GM23338 (cell line): ENCODE measurements at regions not wholly inside any gene's neighbourhood (a gene's known extent, or its start where the extent isn't known, plus 50 kb on each side); places are given as distances from the start of the nearest gene placed in this dataset.

Source experiments
- ATAC-seq: fragments of 200-7000 bp; cut with Tn5 transposase; 3 replicates; pipeline ENCODE4 v1.9.1; 2020
- DNase-seq: peaks from one replicate; pipeline ENCODE4 v3.0.0-alpha.2; 2015; ENCODE audit warnings: low spot score
- H2AFZ ChIP-seq: fragments of 200-600 bp; sonication (generic); 2 replicates; pipeline ENCODE4 v1.8.0; 2016; ENCODE audit warnings: antibody characterized with exemption, mild to moderate bottlenecking, moderate library complexity
- H3F3A ChIP-seq: fragments of 200-600 bp; sonication (generic); replicated peaks from 2 replicates; pipeline ENCODE4 v1.8.0; 2017; ENCODE audit warnings: antibody characterized with exemption, mixed run types, low read depth
- H3K27ac ChIP-seq: fragments of 200-600 bp; sonication (generic); 2 replicates; pipeline ENCODE4 v1.6.1; 2016; ENCODE audit warnings: low read depth
- H3K27me3 ChIP-seq: fragments of 200-600 bp; sonication (generic); 2 replicates; pipeline ENCODE4 v1.8.0; 2016; ENCODE audit warnings: mild to moderate bottlenecking, mixed run types, moderate library complexity; ENCODE audit not compliant: insufficient read depth
- H3K36me3 ChIP-seq: fragments of 200-600 bp; sonication (generic); 2 replicates; pipeline ENCODE4 v1.8.0; 2016; ENCODE audit warnings: mild to moderate bottlenecking; ENCODE audit not compliant: insufficient read depth
- H3K4me1 ChIP-seq: fragments of 200-600 bp; sonication (generic); 2 replicates; pipeline ENCODE4 v1.8.0; 2016; ENCODE audit warnings: mild to moderate bottlenecking, moderate library complexity; ENCODE audit not compliant: insufficient read depth
- H3K4me2 ChIP-seq: fragments of 200-600 bp; sonication (generic); 2 replicates; pipeline ENCODE4 v1.7.1; 2017; ENCODE audit warnings: mixed run types
- H3K4me3 ChIP-seq: fragments of 200-600 bp; sonication (generic); 2 replicates; pipeline ENCODE4 v1.6.1; 2016; ENCODE audit warnings: mixed run types
- H3K79me2 ChIP-seq: fragments of 200-600 bp; sonication (generic); replicated peaks from 2 replicates; pipeline ENCODE4 v1.8.0; 2017; ENCODE audit warnings: mild to moderate bottlenecking; ENCODE audit not compliant: insufficient read depth
- H3K9me2 ChIP-seq: fragments of 200-600 bp; sonication (generic); 2 replicates; pipeline ENCODE4 v1.8.0; 2017; ENCODE audit not compliant: insufficient read depth
- H4K20me1 ChIP-seq: fragments of 200-600 bp; sonication (generic); replicated peaks from 2 replicates; pipeline ENCODE4 v1.8.0; 2017; ENCODE audit warnings: mild to moderate bottlenecking; ENCODE audit not compliant: insufficient read depth
- H3K27ac Mint-ChIP-seq: 2 replicates; pipeline ENCODE4 v1.8.0; 2020; ENCODE audit warnings: inconsistent platforms, mild to moderate bottlenecking, moderate library complexity, mixed read lengths
- H3K27me3 Mint-ChIP-seq: 3 replicates; pipeline ENCODE4 v1.8.0; 2022; ENCODE audit warnings: low read depth, mild to moderate bottlenecking, moderate library complexity, mixed read lengths, inconsistent platforms; ENCODE audit not compliant: insufficient read depth, poor library complexity
- H3K36me3 Mint-ChIP-seq: 3 replicates; pipeline ENCODE4 v1.8.0; 2021; ENCODE audit warnings: low read depth, mild to moderate bottlenecking, inconsistent platforms, moderate library complexity, mixed read lengths
- H3K4me1 Mint-ChIP-seq: 3 replicates; pipeline ENCODE4 v1.8.0; 2020; ENCODE audit warnings: mild to moderate bottlenecking, inconsistent platforms, mixed read lengths
- H3K4me3 Mint-ChIP-seq: 3 replicates; pipeline ENCODE4 v1.8.0; 2021; ENCODE audit warnings: moderate library complexity, mild to moderate bottlenecking, inconsistent platforms, mixed read lengths
- H3K9me3 Mint-ChIP-seq: 3 replicates; pipeline ENCODE4 v1.8.0; 2020; ENCODE audit warnings: moderate library complexity, mild to moderate bottlenecking, inconsistent platforms, mixed read lengths
- CREB1 ChIP-seq: fragments of 250-450 bp; sonication (Bioruptor Pico); IDR thresholded peaks from 2 replicates; pipeline ENCODE4 v1.5.0; 2020; ENCODE audit warnings: low read depth, mild to moderate bottlenecking, moderate library complexity
- EZH2 ChIP-seq: fragments of 200-600 bp; sonication (generic); IDR thresholded peaks from one replicate; pipeline ENCODE4 v1.8.0; 2017; ENCODE audit warnings: antibody characterized with exemption, mild to moderate bottlenecking, low read depth; ENCODE audit not compliant: unreplicated experiment
- EZH2phosphoT487 ChIP-seq: fragments of 200-600 bp; sonication (generic); IDR thresholded peaks from one replicate; pipeline ENCODE4 v1.8.1; 2018; ENCODE audit warnings: antibody characterized with exemption; ENCODE audit not compliant: unreplicated experiment
- JUNB ChIP-seq: IDR thresholded peaks from one replicate; pipeline ENCODE4 v1.6.1; 2016; ENCODE audit warnings: antibody characterized with exemption; ENCODE audit not compliant: unreplicated experiment
- NANOG ChIP-seq: IDR thresholded peaks from 2 replicates; pipeline ENCODE4 v1.6.1; 2016; ENCODE audit warnings: antibody characterized with exemption, borderline replicate concordance
- POLR2AphosphoS5 ChIP-seq: IDR thresholded peaks from 2 replicates; pipeline ENCODE4 v1.6.1; 2016; ENCODE audit warnings: antibody characterized with exemption, low read depth
- STAT1 ChIP-seq: IDR thresholded peaks from one replicate; pipeline ENCODE4 v1.6.1; 2016; ENCODE audit warnings: antibody characterized with exemption; ENCODE audit not compliant: unreplicated experiment
- ZNF114 ChIP-seq: fragments of 250-450 bp; sonication (Bioruptor Pico); IDR thresholded peaks from 2 replicates; pipeline ENCODE4 v1.5.0; 2020; ENCODE audit warnings: mild to moderate bottlenecking, moderate library complexity
- ZNF331 ChIP-seq: fragments of 250-450 bp; sonication (Bioruptor Pico); IDR thresholded peaks from 2 replicates; pipeline ENCODE4 v1.5.0; 2020; ENCODE audit warnings: low read depth, mild to moderate bottlenecking, moderate library complexity
- TF ChIP-seq, protein P1 (sequence below): IDR thresholded peaks from one replicate; pipeline ENCODE4 v1.6.1; 2018; ENCODE audit warnings: antibody characterized with exemption; ENCODE audit not compliant: unreplicated experiment
- TF ChIP-seq, protein P2 (sequence below), 2 experiments: fragments of 200-600 bp in 1 of 2; sonication (generic) in 1 of 2; conservative IDR thresholded peaks; 2 replicates each; pipeline versions ENCODE4 v1.5.1 to v1.6.1; 2016 to 2017; ENCODE audit warnings: antibody characterized with exemption in 2 of 2, low read depth in 2 of 2, mild to moderate bottlenecking in 2 of 2, moderate library complexity in 1 of 2
- TF ChIP-seq, protein P3 (sequence below): IDR thresholded peaks from 2 replicates; pipeline ENCODE4 v1.6.1; 2016; ENCODE audit warnings: antibody characterized with exemption
- TF ChIP-seq, protein P4 (sequence below): fragments of 250-450 bp; sonication (Bioruptor Pico); IDR thresholded peaks from 2 replicates; pipeline ENCODE4 v1.5.0; 2020; ENCODE audit warnings: mild to moderate bottlenecking, moderate library complexity

DNA sequence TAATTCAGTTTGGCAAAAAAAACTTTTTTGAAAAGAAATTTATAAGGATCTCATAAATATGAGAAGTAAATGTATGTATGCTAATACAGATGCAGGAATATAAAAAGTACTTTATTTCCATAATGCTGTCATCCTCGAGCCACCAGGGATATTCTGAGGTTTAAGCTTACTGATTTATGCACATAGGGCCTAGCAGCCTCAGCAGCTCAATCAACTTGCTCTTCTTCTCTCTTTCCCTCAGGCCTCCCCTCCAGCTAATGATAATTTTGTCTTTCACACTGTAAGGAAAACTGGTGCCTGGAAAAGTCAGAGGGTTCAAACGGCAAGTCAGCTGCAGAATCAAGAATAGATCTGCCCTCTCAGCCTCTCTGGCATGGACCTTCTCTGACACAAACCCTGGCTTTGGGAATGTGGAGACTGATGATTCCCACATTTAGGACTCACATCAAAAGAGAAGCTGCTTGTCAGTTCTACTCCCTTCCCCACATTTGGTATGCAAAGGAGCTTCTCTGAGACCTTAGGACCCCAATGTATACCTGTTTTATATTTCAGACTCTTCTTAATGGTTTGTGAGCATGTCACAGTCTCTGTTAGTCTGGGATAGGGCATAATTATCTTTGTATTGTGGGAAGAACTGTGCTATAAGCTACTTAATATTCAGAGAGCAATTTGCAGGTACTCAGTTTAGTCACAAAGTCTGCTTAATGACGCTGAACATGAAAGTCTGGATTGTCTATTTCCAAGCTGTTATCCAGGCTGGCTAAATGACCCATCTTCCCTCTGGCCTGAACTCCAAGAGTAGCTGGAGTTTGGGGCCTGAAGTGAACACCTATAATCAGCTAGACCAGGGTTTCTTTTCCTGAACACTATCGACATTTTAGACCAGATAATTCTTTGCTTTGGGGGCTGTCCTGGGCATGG is 52.1 kb upstream of the DIPK1A start:
- no peaks in the 10 kb centered on the region for H3K36me3 ChIP-seq
- no peak overlapping the region for H3K4me2 ChIP-seq
- H3F3A ChIP-seq, result no peaks in the 10 kb centered on the region
- TF ChIP-seq STAT1 (no peak), ZNF331 (CRISPR knock-in tag) (no peak), POLR2AphosphoS5 (no peak), JUNB (no peak), NANOG (no peak), CREB1 (CRISPR knock-in tag) (no peak), EZH2phosphoT487 (no peak), EZH2 (no peak), ZNF114 (CRISPR knock-in tag) (no peak)
- TF ChIP-seq, protein P1, sequence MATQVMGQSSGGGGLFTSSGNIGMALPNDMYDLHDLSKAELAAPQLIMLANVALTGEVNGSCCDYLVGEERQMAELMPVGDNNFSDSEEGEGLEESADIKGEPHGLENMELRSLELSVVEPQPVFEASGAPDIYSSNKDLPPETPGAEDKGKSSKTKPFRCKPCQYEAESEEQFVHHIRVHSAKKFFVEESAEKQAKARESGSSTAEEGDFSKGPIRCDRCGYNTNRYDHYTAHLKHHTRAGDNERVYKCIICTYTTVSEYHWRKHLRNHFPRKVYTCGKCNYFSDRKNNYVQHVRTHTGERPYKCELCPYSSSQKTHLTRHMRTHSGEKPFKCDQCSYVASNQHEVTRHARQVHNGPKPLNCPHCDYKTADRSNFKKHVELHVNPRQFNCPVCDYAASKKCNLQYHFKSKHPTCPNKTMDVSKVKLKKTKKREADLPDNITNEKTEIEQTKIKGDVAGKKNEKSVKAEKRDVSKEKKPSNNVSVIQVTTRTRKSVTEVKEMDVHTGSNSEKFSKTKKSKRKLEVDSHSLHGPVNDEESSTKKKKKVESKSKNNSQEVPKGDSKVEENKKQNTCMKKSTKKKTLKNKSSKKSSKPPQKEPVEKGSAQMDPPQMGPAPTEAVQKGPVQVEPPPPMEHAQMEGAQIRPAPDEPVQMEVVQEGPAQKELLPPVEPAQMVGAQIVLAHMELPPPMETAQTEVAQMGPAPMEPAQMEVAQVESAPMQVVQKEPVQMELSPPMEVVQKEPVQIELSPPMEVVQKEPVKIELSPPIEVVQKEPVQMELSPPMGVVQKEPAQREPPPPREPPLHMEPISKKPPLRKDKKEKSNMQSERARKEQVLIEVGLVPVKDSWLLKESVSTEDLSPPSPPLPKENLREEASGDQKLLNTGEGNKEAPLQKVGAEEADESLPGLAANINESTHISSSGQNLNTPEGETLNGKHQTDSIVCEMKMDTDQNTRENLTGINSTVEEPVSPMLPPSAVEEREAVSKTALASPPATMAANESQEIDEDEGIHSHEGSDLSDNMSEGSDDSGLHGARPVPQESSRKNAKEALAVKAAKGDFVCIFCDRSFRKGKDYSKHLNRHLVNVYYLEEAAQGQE, result no peak
- TF ChIP-seq, protein P2, sequence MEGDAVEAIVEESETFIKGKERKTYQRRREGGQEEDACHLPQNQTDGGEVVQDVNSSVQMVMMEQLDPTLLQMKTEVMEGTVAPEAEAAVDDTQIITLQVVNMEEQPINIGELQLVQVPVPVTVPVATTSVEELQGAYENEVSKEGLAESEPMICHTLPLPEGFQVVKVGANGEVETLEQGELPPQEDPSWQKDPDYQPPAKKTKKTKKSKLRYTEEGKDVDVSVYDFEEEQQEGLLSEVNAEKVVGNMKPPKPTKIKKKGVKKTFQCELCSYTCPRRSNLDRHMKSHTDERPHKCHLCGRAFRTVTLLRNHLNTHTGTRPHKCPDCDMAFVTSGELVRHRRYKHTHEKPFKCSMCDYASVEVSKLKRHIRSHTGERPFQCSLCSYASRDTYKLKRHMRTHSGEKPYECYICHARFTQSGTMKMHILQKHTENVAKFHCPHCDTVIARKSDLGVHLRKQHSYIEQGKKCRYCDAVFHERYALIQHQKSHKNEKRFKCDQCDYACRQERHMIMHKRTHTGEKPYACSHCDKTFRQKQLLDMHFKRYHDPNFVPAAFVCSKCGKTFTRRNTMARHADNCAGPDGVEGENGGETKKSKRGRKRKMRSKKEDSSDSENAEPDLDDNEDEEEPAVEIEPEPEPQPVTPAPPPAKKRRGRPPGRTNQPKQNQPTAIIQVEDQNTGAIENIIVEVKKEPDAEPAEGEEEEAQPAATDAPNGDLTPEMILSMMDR (conservative IDR thresholded peaks at IDR 0.05; ENCODE audit: low read depth in 2 of 2), result no peak
- TF ChIP-seq, protein P3, sequence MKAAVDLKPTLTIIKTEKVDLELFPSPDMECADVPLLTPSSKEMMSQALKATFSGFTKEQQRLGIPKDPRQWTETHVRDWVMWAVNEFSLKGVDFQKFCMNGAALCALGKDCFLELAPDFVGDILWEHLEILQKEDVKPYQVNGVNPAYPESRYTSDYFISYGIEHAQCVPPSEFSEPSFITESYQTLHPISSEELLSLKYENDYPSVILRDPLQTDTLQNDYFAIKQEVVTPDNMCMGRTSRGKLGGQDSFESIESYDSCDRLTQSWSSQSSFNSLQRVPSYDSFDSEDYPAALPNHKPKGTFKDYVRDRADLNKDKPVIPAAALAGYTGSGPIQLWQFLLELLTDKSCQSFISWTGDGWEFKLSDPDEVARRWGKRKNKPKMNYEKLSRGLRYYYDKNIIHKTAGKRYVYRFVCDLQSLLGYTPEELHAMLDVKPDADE, result no peak
- TF ChIP-seq, protein P4, sequence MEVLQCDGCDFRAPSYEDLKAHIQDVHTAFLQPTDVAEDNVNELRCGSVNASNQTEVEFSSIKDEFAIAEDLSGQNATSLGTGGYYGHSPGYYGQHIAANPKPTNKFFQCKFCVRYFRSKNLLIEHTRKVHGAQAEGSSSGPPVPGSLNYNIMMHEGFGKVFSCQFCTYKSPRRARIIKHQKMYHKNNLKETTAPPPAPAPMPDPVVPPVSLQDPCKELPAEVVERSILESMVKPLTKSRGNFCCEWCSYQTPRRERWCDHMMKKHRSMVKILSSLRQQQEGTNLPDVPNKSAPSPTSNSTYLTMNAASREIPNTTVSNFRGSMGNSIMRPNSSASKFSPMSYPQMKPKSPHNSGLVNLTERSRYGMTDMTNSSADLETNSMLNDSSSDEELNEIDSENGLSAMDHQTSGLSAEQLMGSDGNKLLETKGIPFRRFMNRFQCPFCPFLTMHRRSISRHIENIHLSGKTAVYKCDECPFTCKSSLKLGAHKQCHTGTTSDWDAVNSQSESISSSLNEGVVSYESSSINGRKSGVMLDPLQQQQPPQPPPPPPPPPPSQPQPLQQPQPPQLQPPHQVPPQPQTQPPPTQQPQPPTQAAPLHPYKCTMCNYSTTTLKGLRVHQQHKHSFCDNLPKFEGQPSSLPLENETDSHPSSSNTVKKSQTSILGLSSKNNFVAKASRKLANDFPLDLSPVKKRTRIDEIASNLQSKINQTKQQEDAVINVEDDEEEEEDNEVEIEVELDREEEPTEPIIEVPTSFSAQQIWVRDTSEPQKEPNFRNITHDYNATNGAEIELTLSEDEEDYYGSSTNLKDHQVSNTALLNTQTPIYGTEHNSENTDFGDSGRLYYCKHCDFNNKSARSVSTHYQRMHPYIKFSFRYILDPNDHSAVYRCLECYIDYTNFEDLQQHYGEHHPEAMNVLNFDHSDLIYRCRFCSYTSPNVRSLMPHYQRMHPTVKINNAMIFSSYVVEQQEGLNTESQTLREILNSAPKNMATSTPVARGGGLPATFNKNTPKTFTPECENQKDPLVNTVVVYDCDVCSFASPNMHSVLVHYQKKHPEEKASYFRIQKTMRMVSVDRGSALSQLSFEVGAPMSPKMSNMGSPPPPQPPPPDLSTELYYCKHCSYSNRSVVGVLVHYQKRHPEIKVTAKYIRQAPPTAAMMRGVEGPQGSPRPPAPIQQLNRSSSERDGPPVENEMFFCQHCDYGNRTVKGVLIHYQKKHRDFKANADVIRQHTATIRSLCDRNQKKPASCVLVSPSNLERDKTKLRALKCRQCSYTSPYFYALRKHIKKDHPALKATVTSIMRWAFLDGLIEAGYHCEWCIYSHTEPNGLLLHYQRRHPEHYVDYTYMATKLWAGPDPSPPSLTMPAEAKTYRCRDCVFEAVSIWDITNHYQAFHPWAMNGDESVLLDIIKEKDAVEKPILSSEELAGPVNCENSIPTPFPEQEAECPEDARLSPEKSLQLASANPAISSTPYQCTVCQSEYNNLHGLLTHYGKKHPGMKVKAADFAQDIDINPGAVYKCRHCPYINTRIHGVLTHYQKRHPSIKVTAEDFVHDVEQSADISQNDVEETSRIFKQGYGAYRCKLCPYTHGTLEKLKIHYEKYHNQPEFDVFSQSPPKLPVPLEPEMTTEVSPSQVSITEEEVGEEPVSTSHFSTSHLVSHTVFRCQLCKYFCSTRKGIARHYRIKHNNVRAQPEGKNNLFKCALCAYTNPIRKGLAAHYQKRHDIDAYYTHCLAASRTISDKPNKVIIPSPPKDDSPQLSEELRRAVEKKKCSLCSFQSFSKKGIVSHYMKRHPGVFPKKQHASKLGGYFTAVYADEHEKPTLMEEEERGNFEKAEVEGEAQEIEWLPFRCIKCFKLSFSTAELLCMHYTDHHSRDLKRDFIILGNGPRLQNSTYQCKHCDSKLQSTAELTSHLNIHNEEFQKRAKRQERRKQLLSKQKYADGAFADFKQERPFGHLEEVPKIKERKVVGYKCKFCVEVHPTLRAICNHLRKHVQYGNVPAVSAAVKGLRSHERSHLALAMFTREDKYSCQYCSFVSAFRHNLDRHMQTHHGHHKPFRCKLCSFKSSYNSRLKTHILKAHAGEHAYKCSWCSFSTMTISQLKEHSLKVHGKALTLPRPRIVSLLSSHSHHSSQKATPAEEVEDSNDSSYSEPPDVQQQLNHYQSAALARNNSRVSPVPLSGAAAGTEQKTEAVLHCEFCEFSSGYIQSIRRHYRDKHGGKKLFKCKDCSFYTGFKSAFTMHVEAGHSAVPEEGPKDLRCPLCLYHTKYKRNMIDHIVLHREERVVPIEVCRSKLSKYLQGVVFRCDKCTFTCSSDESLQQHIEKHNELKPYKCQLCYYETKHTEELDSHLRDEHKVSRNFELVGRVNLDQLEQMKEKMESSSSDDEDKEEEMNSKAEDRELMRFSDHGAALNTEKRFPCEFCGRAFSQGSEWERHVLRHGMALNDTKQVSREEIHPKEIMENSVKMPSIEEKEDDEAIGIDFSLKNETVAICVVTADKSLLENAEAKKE (CRISPR knock-in tag), result no peak
- no peaks in the 10 kb centered on the region for H3K27me3 ChIP-seq
- Mint-ChIP-seq H3K27me3 (no peaks in the 10 kb centered on the region), H3K4me3 (no peak overlapping the region), H3K9me3 (no peaks in the 10 kb centered on the region), H3K27ac (no peak overlapping the region), H3K4me1 (peaks cover 23% of the 10 kb centered on the region), H3K36me3 (no peaks in the 10 kb centered on the region)
- no peak overlapping the region for H3K27ac ChIP-seq
- H3K79me2 ChIP-seq, result no peaks in the 10 kb centered on the region
- ATAC-seq, result no peak
- H3K9me2 ChIP-seq, result no peaks in the 10 kb centered on the region
- no peaks in the 10 kb centered on the region for H4K20me1 ChIP-seq
- H3K4me3 ChIP-seq, result no peak overlapping the region
- no peak overlapping the region for H2AFZ ChIP-seq
- no peak for DNase-seq
- peaks cover 3% of the 10 kb centered on the region; the same call in 1 of the 2 replicates for H3K4me1 ChIP-seq
